Adrenal gland (tissue), 9 donors: ENCODE measurements at regions not wholly inside any gene's neighbourhood (a gene's known extent, or its start where the extent isn't known, plus 50 kb on each side); places are given as distances from the start of the nearest gene placed in this dataset.

Experiments
- DNase-seq, 7 donors: peaks; one replicate each; pipeline ENCODE4 v3.0.0-alpha.2; 2019 to 2020
- H3K27ac ChIP-seq, 5 donors: fragments of 200-600 bp; sonication (generic) in 4 of 5; 1 replicate in 3 of 5; 2 replicates in 2 of 5; pipeline versions ENCODE4 v1.5.1 to v1.8.0; 2016 to 2020; ENCODE audit warnings: mild to moderate bottlenecking in 1 of 5
- H3K27me3 ChIP-seq: fragments of 200-600 bp; 2 replicates; pipeline ENCODE4 v1.8.0; 2021
- H3K36me3 ChIP-seq, 2 donors: fragments of 200-600 bp; replicated peaks in 1 of 2; 1 replicate in 1 of 2; 2 replicates in 1 of 2; pipeline versions ENCODE4 v1.5.1 to v1.8.0; 2018 to 2022
- H3K4me1 ChIP-seq, 2 donors: fragments of 200-600 bp; replicated peaks in 1 of 2; 1 replicate in 1 of 2; 2 replicates in 1 of 2; pipeline versions ENCODE4 v1.5.1 to v1.8.0; 2018 to 2021
- H3K4me3 ChIP-seq, 4 donors: fragments of 200-600 bp; sonication (generic) in 3 of 4; one replicate each; pipeline ENCODE4 v1.5.1; 2016 to 2018
- H3K9me3 ChIP-seq, 3 donors: fragments of 200-600 bp; sonication (generic) in 1 of 3; replicated peaks in 1 of 3; 1 replicate in 2 of 3; 2 replicates in 1 of 3; pipeline versions ENCODE4 v1.5.1 to v1.8.0; 2016 to 2021
- CTCF ChIP-seq, 6 experiments: fragments of 450-650 bp in 4 of 6; fragments of 200-600 bp in 2 of 6; sonication (generic) in 1 of 6; IDR thresholded peaks; 1 replicate in 5 of 6; 2 replicates in 1 of 6; pipeline versions ENCODE4 v1.5.1 to v1.8.0; 2016 to 2021; ENCODE audit warnings: antibody characterized with exemption in 6 of 6, mild to moderate bottlenecking in 2 of 6, moderate library complexity in 1 of 6
- POLR2A ChIP-seq, 2 donors: fragments of 450-650 bp; IDR thresholded peaks; one replicate each; pipeline ENCODE4 v1.6.1; 2017; ENCODE audit warnings: antibody characterized with exemption in 2 of 2, mild to moderate bottlenecking in 2 of 2, moderate library complexity in 1 of 2
- WGBS, 4 donors: extraction: QIAGEN DNeasy Blood & Tissue Kit in 2 of 4; methylation state at CpG; one replicate each; pipeline versions ENCODE4 v1.1.5 to v1.1.7; 2013 to 2017; 5-methylcytosine and 5-hydroxymethylcytosine counted together
- intact Hi-C, 2 donors: fragments of 100-400 bp; cut with DNase I; formaldehyde crosslinking; loops; one replicate each; pipeline versions ENCODE4 v1.14.1 to v1.15.0; 2022 to 2023
- donor health status: healthy with polysubstance abuse.
- donor health status: Bipolar disorder and iron deficiency.
- donor health status: DM: yes; HTN: yes; CAD: no.
- donor health status: DM: no; HTN: no; CAD: no.
- donor health status: DM: no; HTN: no; CAD: no.

GRCh38 chr18:67997496-67997895 lies 481.0 kb upstream of the DSEL start:
- Histone ChIP-seq H3K9me3 (no peaks in the 10 kb centered on the region), H3K27ac (no peak overlapping the region), H3K36me3 (no peaks in the 10 kb centered on the region), H3K27me3 (no peaks in the 10 kb centered on the region), H3K4me3 (no peak overlapping the region), H3K4me1 (no peaks in the 10 kb centered on the region)
- TF ChIP-seq POLR2A (IDR thresholded peaks at IDR 0.05) (no peak), CTCF (IDR thresholded peaks at IDR 0.05) (no peak)
- DNase-seq, result no peak
- WGBS, 4 donors, result 57 to 76% (median 70%) methylated on average over 4 to 5 of the region's 5 CpGs
- intact Hi-C loops, result no loop called here

GRCh38 chr18:67995769-67996168 lies 479.2 kb upstream of the DSEL start:
- intact Hi-C loops, result no loop called here
- no peaks in the 10 kb centered on the region for H3K9me3 ChIP-seq
- no peak overlapping the region for H3K4me3 ChIP-seq
- H3K4me1 ChIP-seq, result no peaks in the 10 kb centered on the region
- H3K27ac ChIP-seq, result no peak overlapping the region
- WGBS, 4 donors, result 67 to 72% (median 71%) methylated on average over 3 of the region's 3 CpGs
- no peaks in the 10 kb centered on the region for H3K36me3 ChIP-seq
- H3K27me3 ChIP-seq, result no peaks in the 10 kb centered on the region
- TF ChIP-seq POLR2A (IDR thresholded peaks at IDR 0.05) (no peak), CTCF (IDR thresholded peaks at IDR 0.05) (no peak)
- no peak for DNase-seq

GRCh38 chr18:67980241-67980640 lies 463.7 kb upstream of the DSEL start:
- DNase-seq, result no peak
- Histone ChIP-seq H3K27me3 (no peaks in the 10 kb centered on the region), H3K36me3 (no peaks in the 10 kb centered on the region), H3K4me1 (no peaks in the 10 kb centered on the region), H3K27ac (no peak overlapping the region), H3K4me3 (no peak overlapping the region), H3K9me3 (no peaks in the 10 kb centered on the region)
- no peak for TF ChIP-seq CTCF (IDR thresholded peaks at IDR 0.05)
- no peak for TF ChIP-seq POLR2A (IDR thresholded peaks at IDR 0.05)
- 46 to 80% (median 67%) methylated on average over 2 of the region's 2 CpGs for WGBS, 4 donors
- intact Hi-C loops, result no loop called here

- Histone ChIP-seq H3K36me3 (no peaks in the 10 kb centered on the region), H3K27me3 (no peaks in the 10 kb centered on the region), H3K9me3 (no peaks in the 10 kb centered on the region), H3K27ac (no peak overlapping the region), H3K4me3 (no peak overlapping the region), H3K4me1 (no peaks in the 10 kb centered on the region)
- TF ChIP-seq CTCF (IDR thresholded peaks at IDR 0.05), result no peak
- no peak for TF ChIP-seq POLR2A (IDR thresholded peaks at IDR 0.05)
- 79 to 91% (median 88%) methylated on average over 4 to 7 of the region's 7 CpGs for WGBS, 4 donors
- intact Hi-C loops, result no loop called here
- no peak for DNase-seq
These were observed 460.6 kb upstream of the DSEL start for GRCh38 chr18:67977067-67977616.
